PC-9 (cell line): ENCODE measurements at regions not wholly inside any gene's neighbourhood (a gene's known extent, or its start where the extent isn't known, plus 50 kb on each side); places are given as distances from the start of the nearest gene placed in this dataset.
A peak's percentile ranks its signal among the peaks of the same experiment; 100 is the strongest.

ENCODE experiments used
- BruUV-seq: library from RNA; stranded (reverse); fragments of 400-500 nt; replicated peaks from 2 replicates; lab custom pipeline; 2021; lab: Mats Ljungman, UMichigan
- CTCF ChIA-PET: fragments of 300-600 bp; sonication (Branson Sonifier 250); formaldehyde crosslinking; loops from one replicate; lab custom pipeline; 2022; ENCODE audit warnings: antibody characterized with exemption; lab: Charles Lee
- POLR2A ChIA-PET: fragments of 300-600 bp; sonication (Branson Sonifier 250); formaldehyde crosslinking; loops from one replicate; lab custom pipeline; 2022; ENCODE audit warnings: antibody characterized with exemption; ENCODE audit not compliant: unreplicated experiment; lab: Charles Lee
- DNase-seq, 2 experiments: peaks; one replicate each; pipeline versions ENCODE4 v3.0.0 to v3.0.0-alpha.2; 2015 to 2022; ENCODE audit warnings: mixed read lengths in 1 of 2
- H2AFZ ChIP-seq: fragments of 200-600 bp; sonication (generic); 2 replicates; pipeline ENCODE4 v1.8.1; 2017; ENCODE audit warnings: antibody characterized with exemption
- H3F3A ChIP-seq: fragments of 200-600 bp; sonication (generic); 2 replicates; pipeline ENCODE4 v1.8.1; 2017; ENCODE audit warnings: antibody characterized with exemption, mild to moderate bottlenecking, low read depth; ENCODE audit not compliant: insufficient read depth
- H3K27ac ChIP-seq: fragments of 200-600 bp; sonication (generic); 2 replicates; pipeline ENCODE4 v1.6.1; 2016; ENCODE audit warnings: mixed run types
- H3K27me3 ChIP-seq: fragments of 200-600 bp; sonication (generic); 2 replicates; pipeline ENCODE4 v1.6.1; 2016; ENCODE audit warnings: low read depth, mixed run types; ENCODE audit not compliant: insufficient read depth
- H3K36me3 ChIP-seq: fragments of 200-600 bp; sonication (generic); 2 replicates; pipeline ENCODE4 v1.6.1; 2016; ENCODE audit warnings: low read depth, mixed run types
- H3K4me1 ChIP-seq: fragments of 200-600 bp; sonication (generic); replicated peaks from 2 replicates; pipeline ENCODE4 v1.6.1; 2016; ENCODE audit warnings: mixed run types; ENCODE audit not compliant: insufficient read depth
- H3K4me2 ChIP-seq: fragments of 200-600 bp; sonication (generic); 2 replicates; pipeline ENCODE4 v1.6.1; 2017; ENCODE audit warnings: mixed run types
- H3K4me3 ChIP-seq: fragments of 200-600 bp; sonication (generic); 2 replicates; pipeline ENCODE4 v1.6.1; 2016; ENCODE audit warnings: mixed run types
- H3K79me2 ChIP-seq: fragments of 200-600 bp; sonication (generic); 2 replicates; pipeline ENCODE4 v1.6.1; 2017; ENCODE audit warnings: low read depth, mixed run types
- H3K9me2 ChIP-seq: fragments of 200-600 bp; sonication (generic); 2 replicates; pipeline ENCODE4 v1.8.1; 2017; ENCODE audit warnings: mild to moderate bottlenecking; ENCODE audit not compliant: insufficient read depth
- H3K9me3 ChIP-seq: fragments of 200-600 bp; sonication (generic); 2 replicates; pipeline ENCODE4 v1.8.1; 2016; ENCODE audit warnings: low read depth; ENCODE audit not compliant: insufficient read depth
- H4K20me1 ChIP-seq: fragments of 200-600 bp; sonication (generic); 2 replicates; pipeline ENCODE4 v1.8.1; 2017; ENCODE audit not compliant: insufficient read depth
- EZH2 ChIP-seq: fragments of 200-600 bp; sonication (generic); IDR thresholded peaks from 2 replicates; pipeline ENCODE4 v1.8.0; 2017; ENCODE audit warnings: antibody characterized with exemption, low read depth
- intact Hi-C: fragments of 100-400 bp; cut with micrococcal nuclease; formaldehyde crosslinking; loops from one replicate; pipeline ENCODE4 v1.10.0; 2022; ENCODE audit not compliant: unreplicated experiment
- TF ChIP-seq, protein P1 (sequence below): fragments of 200-600 bp; sonication (generic); conservative IDR thresholded peaks from 2 replicates; pipeline ENCODE4 v1.6.1; 2017; ENCODE audit warnings: mixed run types, antibody characterized with exemption, mild to moderate bottlenecking, moderate library complexity

DNA sequence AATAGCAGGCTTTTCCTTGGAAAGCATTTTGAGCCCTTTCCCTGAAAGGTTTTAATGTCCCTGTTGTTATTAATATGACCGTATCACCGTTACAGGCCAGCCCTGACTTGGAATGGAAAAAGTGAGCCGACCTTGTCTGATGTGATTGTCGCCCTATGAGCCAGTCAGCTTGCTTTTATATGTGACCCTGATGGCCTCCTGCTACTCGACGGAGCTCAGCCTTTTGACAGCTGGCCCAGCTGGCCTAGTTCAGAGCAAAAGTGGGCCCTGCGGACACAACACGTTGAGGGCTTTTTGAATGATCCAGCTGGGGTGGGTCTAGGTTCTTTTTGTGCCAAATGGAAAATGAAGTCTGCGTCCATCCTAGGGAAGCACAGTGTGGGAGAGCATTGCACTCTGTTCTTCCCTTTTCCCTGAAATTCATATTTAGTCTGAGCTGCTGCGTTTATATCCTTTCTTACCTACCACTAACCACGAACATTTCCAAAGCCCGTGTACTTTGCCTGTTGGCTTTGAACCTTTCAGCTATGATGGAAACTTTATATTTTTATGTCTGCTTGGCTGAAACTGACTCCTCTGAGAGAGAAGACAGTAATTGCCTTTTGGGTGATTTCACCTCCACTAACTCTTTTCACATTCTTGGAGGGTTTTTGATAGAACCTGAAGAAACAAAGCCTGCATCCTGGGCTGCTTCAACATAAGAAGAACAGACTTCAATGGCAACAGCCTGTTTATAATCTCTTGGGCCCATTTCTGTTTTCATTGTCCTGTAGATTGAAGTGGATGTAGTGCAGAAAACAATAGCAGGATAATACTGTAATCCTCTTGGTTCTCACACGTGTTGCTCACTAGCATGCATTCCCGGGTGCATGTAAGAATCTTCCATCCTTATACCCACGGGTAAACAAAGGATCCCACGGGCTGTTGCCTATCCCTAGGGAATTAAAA, 121.8 kb upstream of the HDGFL1 start:
- intact Hi-C loops = no loop called here
- POLR2A ChIA-PET = interaction anchor here (0.6 kb wide), 1 partner anchor 51 kb away, joined by 4 read pairs; no protein-coding TSS in a partner anchor
- no TSS peak for BruUV-seq

DNA sequence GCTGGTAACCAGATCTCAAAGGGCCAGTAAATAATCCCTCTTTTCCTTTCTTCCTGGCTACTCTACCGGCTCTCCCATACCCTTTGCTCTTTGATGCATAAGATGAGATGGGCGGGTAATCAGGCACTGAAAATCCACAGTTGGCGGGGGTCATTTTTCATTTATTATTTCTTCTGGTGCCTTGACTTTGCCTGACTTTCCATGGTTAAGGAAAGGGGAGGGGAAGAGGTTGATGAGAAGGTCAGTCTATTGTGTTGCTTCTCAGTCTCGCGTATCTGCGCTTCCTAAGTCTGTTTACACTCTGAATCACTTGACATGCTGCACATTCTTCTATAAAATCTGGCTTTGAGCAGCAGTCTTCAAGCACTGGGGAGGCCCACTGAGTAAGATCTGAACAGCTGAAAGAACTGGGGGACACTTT, 121.1 kb upstream of the HDGFL1 start:
- H3K27me3 ChIP-seq = no peaks in the 10 kb centered on the region
- peak overlapping the region; percentile 52; the same call in 1 of the 2 replicates for H2AFZ ChIP-seq
- peaks cover 5% of the 10 kb centered on the region; the same call in 1 of the 2 replicates for H3K4me1 ChIP-seq
- ChIA-PET CTCF (no interaction called here), POLR2A (no interaction called here)
- TF ChIP-seq, protein P1, sequence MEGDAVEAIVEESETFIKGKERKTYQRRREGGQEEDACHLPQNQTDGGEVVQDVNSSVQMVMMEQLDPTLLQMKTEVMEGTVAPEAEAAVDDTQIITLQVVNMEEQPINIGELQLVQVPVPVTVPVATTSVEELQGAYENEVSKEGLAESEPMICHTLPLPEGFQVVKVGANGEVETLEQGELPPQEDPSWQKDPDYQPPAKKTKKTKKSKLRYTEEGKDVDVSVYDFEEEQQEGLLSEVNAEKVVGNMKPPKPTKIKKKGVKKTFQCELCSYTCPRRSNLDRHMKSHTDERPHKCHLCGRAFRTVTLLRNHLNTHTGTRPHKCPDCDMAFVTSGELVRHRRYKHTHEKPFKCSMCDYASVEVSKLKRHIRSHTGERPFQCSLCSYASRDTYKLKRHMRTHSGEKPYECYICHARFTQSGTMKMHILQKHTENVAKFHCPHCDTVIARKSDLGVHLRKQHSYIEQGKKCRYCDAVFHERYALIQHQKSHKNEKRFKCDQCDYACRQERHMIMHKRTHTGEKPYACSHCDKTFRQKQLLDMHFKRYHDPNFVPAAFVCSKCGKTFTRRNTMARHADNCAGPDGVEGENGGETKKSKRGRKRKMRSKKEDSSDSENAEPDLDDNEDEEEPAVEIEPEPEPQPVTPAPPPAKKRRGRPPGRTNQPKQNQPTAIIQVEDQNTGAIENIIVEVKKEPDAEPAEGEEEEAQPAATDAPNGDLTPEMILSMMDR = no peak
- no peak for TF ChIP-seq EZH2
- H3K36me3 ChIP-seq = no peaks in the 10 kb centered on the region
- no peaks in the 10 kb centered on the region for H3F3A ChIP-seq
- H4K20me1 ChIP-seq = no peaks in the 10 kb centered on the region
- no peak overlapping the region for H3K27ac ChIP-seq
- 0 out of 2 replicates have a peak overlapping the region, but pooled peaks have one; percentile 16 for H3K4me2 ChIP-seq
- H3K79me2 ChIP-seq = no peaks in the 10 kb centered on the region
- intact Hi-C loops = no loop called here
- H3K9me2 ChIP-seq = no peaks in the 10 kb centered on the region; the same call in none of the 2 replicates
- no peaks in the 10 kb centered on the region; the same call in 1 of the 2 replicates for H3K9me3 ChIP-seq
- no peak overlapping the region for H3K4me3 ChIP-seq
- DNase-seq = peak; percentile 22 to 50
- BruUV-seq = no TSS peak

More for the DNA sequence above, 121.8 kb upstream of the HDGFL1 start:
- Histone ChIP-seq H3K9me3 (no peaks in the 10 kb centered on the region; the same call in 1 of the 2 replicates), H3F3A (no peaks in the 10 kb centered on the region), H3K4me2 (no peak overlapping the region), H3K79me2 (no peaks in the 10 kb centered on the region), H3K4me1 (peaks cover 5% of the 10 kb centered on the region; the same call in 1 of the 2 replicates), H4K20me1 (no peaks in the 10 kb centered on the region), H2AFZ (no peak overlapping the region), H3K27ac (no peak overlapping the region), H3K36me3 (no peaks in the 10 kb centered on the region), H3K9me2 (no peaks in the 10 kb centered on the region; the same call in none of the 2 replicates), H3K4me3 (no peak overlapping the region), H3K27me3 (no peaks in the 10 kb centered on the region)
- TF ChIP-seq EZH2 = no peak
- TF ChIP-seq, protein P1 = no peak
- CTCF ChIA-PET = no interaction called here
- no peak for DNase-seq

DNA sequence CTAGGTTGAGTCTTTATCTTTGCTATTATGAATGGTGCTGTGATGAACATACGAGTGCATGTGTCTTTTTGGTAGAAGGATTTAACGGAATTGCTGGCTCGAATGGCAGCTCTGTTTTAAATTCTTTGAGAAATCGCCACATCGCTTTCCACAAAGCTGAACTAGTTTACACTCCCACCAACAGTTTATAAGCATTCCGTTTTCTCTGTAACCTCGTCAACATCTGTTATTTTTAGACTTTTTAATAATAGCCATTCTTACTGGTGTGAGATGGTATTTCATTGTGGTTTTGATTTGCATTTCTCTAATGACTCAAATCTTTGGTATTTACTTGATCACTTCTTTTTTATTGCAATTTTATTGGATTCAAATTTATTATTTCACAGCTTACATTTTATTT, 117.4 kb upstream of the HDGFL1 start:
- peaks cover 5% of the 10 kb centered on the region; the same call in 1 of the 2 replicates for H3K4me1 ChIP-seq
- no peak overlapping the region for H3K27ac ChIP-seq
- DNase-seq = no peak
- POLR2A ChIA-PET = no interaction called here
- H4K20me1 ChIP-seq = no peaks in the 10 kb centered on the region
- no peak overlapping the region for H3K4me2 ChIP-seq
- H2AFZ ChIP-seq = no peak overlapping the region
- H3K4me3 ChIP-seq = no peak overlapping the region
- H3K9me2 ChIP-seq = no peaks in the 10 kb centered on the region; the same call in 1 of the 2 replicates
- no peak for TF ChIP-seq EZH2
- TF ChIP-seq, protein P1 = no peak
- CTCF ChIA-PET = no interaction called here
- no peaks in the 10 kb centered on the region for H3K36me3 ChIP-seq
- intact Hi-C loops = no loop called here
- H3F3A ChIP-seq = no peaks in the 10 kb centered on the region
- no peaks in the 10 kb centered on the region; the same call in 1 of the 2 replicates for H3K9me3 ChIP-seq
- H3K79me2 ChIP-seq = no peaks in the 10 kb centered on the region
- no TSS peak for BruUV-seq
- H3K27me3 ChIP-seq = no peaks in the 10 kb centered on the region
